Ishikawa (cell line): ENCODE measurements at regions not wholly inside any gene's neighbourhood (a gene's known extent, or its start where the extent isn't known, plus 50 kb on each side); places are given as distances from the start of the nearest gene placed in this dataset.

ENCODE experiments used
- CEBPB ChIP-seq: IDR thresholded peaks from 2 replicates; pipeline ENCODE4 v1.6.1; 2012
- CREB1 ChIP-seq: IDR thresholded peaks from 2 replicates; pipeline ENCODE4 v1.6.1; 2012; ENCODE audit warnings: low read depth
- EGR1 ChIP-seq: IDR thresholded peaks from 2 replicates; pipeline ENCODE4 v1.6.1; 2012
- EP300 ChIP-seq: IDR thresholded peaks from 2 replicates; pipeline ENCODE4 v1.6.1; 2012; ENCODE audit warnings: borderline replicate concordance
- FOXM1 ChIP-seq: IDR thresholded peaks from 2 replicates; pipeline ENCODE4 v1.6.1; 2012; ENCODE audit warnings: low read depth, borderline replicate concordance
- MAX ChIP-seq: IDR thresholded peaks from 2 replicates; pipeline ENCODE4 v1.6.1; 2012
- NFIC ChIP-seq: IDR thresholded peaks from 2 replicates; pipeline ENCODE4 v1.6.1; 2012
- RAD21 ChIP-seq: IDR thresholded peaks from 2 replicates; pipeline ENCODE4 v1.6.1; 2012; ENCODE audit warnings: low read depth
- TAF1 ChIP-seq: IDR thresholded peaks from 2 replicates; pipeline ENCODE4 v1.6.1; 2012; ENCODE audit warnings: low read depth, mild to moderate bottlenecking
- TCF12 ChIP-seq: IDR thresholded peaks from 2 replicates; pipeline ENCODE4 v1.6.1; 2012; ENCODE audit warnings: low read depth
- TEAD4 ChIP-seq: IDR thresholded peaks from 2 replicates; pipeline ENCODE4 v1.6.1; 2012
- YY1 ChIP-seq: IDR thresholded peaks from 2 replicates; pipeline ENCODE4 v1.6.1; 2012; ENCODE audit warnings: low read depth
- ZBTB7A ChIP-seq: IDR thresholded peaks from 2 replicates; pipeline ENCODE4 v1.6.1; 2012; ENCODE audit warnings: low read depth
- TF ChIP-seq, protein P1 (sequence below): IDR thresholded peaks from 2 replicates; pipeline ENCODE4 v1.6.1; 2012; ENCODE audit warnings: low read depth, mild to moderate bottlenecking
- TF ChIP-seq, protein P2 (sequence below): IDR thresholded peaks from 2 replicates; pipeline ENCODE4 v1.6.1; 2012

- no peak for TF ChIP-seq EP300
- TF ChIP-seq, protein P1, sequence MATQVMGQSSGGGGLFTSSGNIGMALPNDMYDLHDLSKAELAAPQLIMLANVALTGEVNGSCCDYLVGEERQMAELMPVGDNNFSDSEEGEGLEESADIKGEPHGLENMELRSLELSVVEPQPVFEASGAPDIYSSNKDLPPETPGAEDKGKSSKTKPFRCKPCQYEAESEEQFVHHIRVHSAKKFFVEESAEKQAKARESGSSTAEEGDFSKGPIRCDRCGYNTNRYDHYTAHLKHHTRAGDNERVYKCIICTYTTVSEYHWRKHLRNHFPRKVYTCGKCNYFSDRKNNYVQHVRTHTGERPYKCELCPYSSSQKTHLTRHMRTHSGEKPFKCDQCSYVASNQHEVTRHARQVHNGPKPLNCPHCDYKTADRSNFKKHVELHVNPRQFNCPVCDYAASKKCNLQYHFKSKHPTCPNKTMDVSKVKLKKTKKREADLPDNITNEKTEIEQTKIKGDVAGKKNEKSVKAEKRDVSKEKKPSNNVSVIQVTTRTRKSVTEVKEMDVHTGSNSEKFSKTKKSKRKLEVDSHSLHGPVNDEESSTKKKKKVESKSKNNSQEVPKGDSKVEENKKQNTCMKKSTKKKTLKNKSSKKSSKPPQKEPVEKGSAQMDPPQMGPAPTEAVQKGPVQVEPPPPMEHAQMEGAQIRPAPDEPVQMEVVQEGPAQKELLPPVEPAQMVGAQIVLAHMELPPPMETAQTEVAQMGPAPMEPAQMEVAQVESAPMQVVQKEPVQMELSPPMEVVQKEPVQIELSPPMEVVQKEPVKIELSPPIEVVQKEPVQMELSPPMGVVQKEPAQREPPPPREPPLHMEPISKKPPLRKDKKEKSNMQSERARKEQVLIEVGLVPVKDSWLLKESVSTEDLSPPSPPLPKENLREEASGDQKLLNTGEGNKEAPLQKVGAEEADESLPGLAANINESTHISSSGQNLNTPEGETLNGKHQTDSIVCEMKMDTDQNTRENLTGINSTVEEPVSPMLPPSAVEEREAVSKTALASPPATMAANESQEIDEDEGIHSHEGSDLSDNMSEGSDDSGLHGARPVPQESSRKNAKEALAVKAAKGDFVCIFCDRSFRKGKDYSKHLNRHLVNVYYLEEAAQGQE: no peak
- TF ChIP-seq MAX: no peak
- TF ChIP-seq NFIC: no peak
- no peak for TF ChIP-seq YY1
- no peak for TF ChIP-seq EGR1
Observed at GRCh38 chr1:103424650-103425049, 100.8 kb upstream of the RNPC3 start.

DNA sequence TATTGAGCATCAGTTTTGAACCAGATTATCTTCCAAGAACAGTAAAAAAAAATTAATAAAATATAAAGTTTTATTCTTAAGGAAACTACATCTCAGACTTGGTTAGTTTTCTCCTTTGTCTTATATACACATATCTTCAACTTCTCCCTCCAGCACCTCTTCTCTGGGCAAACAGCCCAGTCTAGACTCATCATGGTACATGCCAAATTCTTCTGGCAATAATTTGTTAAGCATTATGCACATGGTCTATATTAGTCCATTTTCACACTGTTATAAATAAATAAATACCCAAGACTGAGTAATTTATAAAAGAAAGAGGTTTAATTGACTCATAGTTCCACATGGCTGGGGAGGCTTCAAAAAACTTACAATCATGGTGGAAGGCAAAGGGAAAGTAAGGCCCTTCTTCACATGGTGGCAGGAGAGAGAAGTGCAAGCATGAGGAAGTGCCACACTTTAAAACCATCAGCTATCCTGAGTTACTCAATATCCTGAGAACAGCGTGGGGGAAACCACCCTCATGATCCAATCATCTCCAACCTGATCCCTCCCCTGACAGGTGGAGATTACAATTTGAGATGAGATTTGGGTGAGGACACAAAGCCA is 108.7 kb upstream of the RNPC3 start:
- no peak for TF ChIP-seq TAF1
- TF ChIP-seq, protein P2, sequence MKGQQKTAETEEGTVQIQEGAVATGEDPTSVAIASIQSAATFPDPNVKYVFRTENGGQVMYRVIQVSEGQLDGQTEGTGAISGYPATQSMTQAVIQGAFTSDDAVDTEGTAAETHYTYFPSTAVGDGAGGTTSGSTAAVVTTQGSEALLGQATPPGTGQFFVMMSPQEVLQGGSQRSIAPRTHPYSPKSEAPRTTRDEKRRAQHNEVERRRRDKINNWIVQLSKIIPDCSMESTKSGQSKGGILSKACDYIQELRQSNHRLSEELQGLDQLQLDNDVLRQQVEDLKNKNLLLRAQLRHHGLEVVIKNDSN: no peak
- TF ChIP-seq CREB1: no peak
- TF ChIP-seq YY1: no peak
- no peak for TF ChIP-seq ZBTB7A
- TF ChIP-seq, protein P1: no peak
- no peak for TF ChIP-seq TCF12
- TF ChIP-seq CEBPB: no peak
- no peak for TF ChIP-seq RAD21
- no peak for TF ChIP-seq NFIC
- no peak for TF ChIP-seq EP300
- no peak for TF ChIP-seq FOXM1
- no peak for TF ChIP-seq MAX
- TF ChIP-seq TEAD4: no peak
- TF ChIP-seq EGR1: no peak

DNA sequence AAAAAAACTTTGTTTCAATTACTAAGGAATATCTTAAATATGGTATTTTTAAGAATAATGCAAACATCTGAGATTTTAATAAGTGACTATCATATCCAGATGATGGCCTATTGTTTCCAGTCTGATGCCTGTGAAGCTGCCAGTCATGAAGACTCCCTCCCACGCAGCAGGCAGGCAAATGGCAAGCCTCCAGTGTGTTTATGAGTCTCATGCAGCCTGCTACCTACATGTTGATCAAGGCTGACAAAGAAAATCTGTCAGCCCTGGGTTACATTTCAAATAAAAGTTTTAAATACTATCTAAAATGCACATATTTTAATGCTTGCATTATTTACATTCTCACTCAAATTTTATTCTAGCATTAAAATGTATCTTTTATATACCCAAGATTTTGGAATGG is 137.6 kb upstream of the RNPC3 start:
- TF ChIP-seq EP300: no peak
- no peak for TF ChIP-seq MAX
- TF ChIP-seq, protein P2: no peak
- TF ChIP-seq ZBTB7A: no peak
- no peak for TF ChIP-seq YY1
- TF ChIP-seq RAD21: no peak
- TF ChIP-seq TEAD4: no peak
- TF ChIP-seq TAF1: no peak
- TF ChIP-seq FOXM1: no peak

- TF ChIP-seq, protein P2: no peak
- no peak for TF ChIP-seq TEAD4
- TF ChIP-seq CREB1: no peak
- TF ChIP-seq EP300: no peak
Observed at GRCh38 chr1:103373991-103374390, 151.5 kb upstream of the RNPC3 start.

DNA sequence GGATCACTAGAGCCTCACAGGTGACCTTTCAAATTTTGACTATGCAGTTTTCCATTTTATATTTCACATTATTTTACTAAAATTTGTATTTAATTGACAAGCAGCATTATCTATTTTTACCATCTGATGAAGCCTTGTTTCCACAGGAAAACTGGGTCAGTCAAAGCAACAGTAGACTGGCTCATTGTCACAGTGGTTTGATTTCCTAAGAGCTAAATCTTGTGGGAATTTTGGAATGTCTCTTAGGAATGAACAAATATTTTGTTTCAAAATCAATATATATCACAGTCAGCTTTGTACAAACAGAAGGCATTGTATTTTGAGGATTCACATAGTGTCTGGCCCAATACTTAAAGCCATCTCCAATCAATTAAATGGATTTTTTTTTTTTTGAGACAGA is 152.6 kb upstream of the RNPC3 start:
- TF ChIP-seq CREB1 (no peak), RAD21 (no peak), EGR1 (no peak), YY1 (no peak), EP300 (no peak), TAF1 (no peak), TEAD4 (no peak), ZBTB7A (no peak), MAX (no peak), NFIC (no peak), CEBPB (no peak), TCF12 (no peak), FOXM1 (no peak)
- TF ChIP-seq, protein P1: no peak
- TF ChIP-seq, protein P2: no peak
